Muscle of leg (tissue), 3 donors: ENCODE measurements at regions not wholly inside any gene's neighbourhood (a gene's known extent, or its start where the extent isn't known, plus 50 kb on each side); places are given as distances from the start of the nearest gene placed in this dataset.
"Not testable (repeated sequence)": the region's sequence is repeated elsewhere in the genome, so short reads cannot be mapped to it uniquely, and the experiment has no call there.

Experiments used
- DNase-seq: peaks from one replicate; pipeline ENCODE4 v3.0.0; 2013
- H3K27ac ChIP-seq: one replicate; pipeline ENCODE4 v1.5.1; 2013; ENCODE audit warnings: mild to moderate bottlenecking, low read length, control low read depth
- H3K27me3 ChIP-seq: one replicate; pipeline ENCODE4 v1.6.1; 2013; ENCODE audit warnings: low read length; ENCODE audit not compliant: control insufficient read depth, insufficient read depth
- H3K36me3 ChIP-seq: one replicate; pipeline ENCODE4 v1.6.1; 2013; ENCODE audit warnings: low read length; ENCODE audit not compliant: control insufficient read depth, insufficient read depth
- H3K4me1 ChIP-seq: one replicate; pipeline ENCODE4 v1.6.1; 2013; ENCODE audit warnings: low read length; ENCODE audit not compliant: control insufficient read depth, insufficient read depth
- H3K4me3 ChIP-seq: one replicate; pipeline ENCODE4 v1.5.1; 2013; ENCODE audit warnings: low read length, control low read depth
- H3K9me3 ChIP-seq: replicated peaks from 2 replicates; pipeline ENCODE4 v1.6.1; 2013; ENCODE audit warnings: low read depth, low read length; ENCODE audit not compliant: control insufficient read depth
- WGBS: methylation state at CpG from one replicate; pipeline ENCODE4 v1.1.5; 2013; ENCODE audit warnings: missing lambda C conversion rate; ENCODE audit not compliant: insufficient coverage; 5-methylcytosine and 5-hydroxymethylcytosine counted together

DNA sequence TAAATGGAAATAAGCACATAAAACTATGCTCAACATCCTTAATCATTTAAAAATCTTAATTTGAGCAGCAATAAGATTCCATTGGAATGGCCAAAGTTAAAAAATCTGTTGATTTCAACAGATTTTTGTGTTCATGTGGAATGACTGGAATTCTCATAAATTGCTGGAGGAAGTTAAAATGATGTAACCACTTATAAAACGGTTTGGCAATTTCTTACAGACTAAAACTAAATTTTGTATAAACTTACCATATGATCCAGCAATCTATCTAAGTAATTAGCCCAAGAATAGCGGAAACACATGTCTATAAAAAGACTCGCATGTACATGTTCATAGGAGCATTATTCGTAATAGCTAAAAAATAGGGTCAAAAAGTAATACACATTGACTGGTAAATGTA is 1713.6 kb downstream of the SI start:
- DNase-seq: no peak
- no peaks in the 10 kb centered on the region for H3K9me3 ChIP-seq
- H3K27ac ChIP-seq: no peak overlapping the region
- no CpG with 5 or more reads among the region's 4 CpGs for WGBS
- no peaks in the 10 kb centered on the region for H3K27me3 ChIP-seq
- H3K4me3 ChIP-seq: no peak overlapping the region
- H3K4me1 ChIP-seq: no peaks in the 10 kb centered on the region
- no peaks in the 10 kb centered on the region for H3K36me3 ChIP-seq

DNA sequence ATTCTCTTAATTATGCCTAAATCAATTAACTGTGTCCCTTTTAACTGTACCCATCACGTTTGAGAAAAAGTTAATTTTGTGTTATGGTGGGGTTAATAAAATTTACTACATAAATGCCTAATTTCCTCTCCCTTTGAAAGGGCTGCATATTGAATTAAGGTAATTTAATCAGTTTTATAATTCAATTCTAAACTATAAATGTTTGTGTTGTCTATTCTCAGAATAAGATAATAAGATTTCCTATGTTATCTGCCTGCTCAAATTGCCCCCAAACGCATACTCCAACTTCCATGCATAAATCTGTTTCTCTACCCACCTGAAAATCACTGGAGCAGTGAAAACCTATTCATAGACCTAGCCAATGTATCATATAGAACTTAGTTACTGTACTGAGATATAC is 1716.1 kb downstream of the SI start:
- Histone ChIP-seq H3K4me1 (no peaks in the 10 kb centered on the region), H3K27me3 (no peaks in the 10 kb centered on the region), H3K4me3 (no peak overlapping the region), H3K27ac (no peak overlapping the region), H3K36me3 (no peaks in the 10 kb centered on the region), H3K9me3 (no peaks in the 10 kb centered on the region)
- no CpG with 5 or more reads among the region's 2 CpGs for WGBS
- DNase-seq: no peak

DNA sequence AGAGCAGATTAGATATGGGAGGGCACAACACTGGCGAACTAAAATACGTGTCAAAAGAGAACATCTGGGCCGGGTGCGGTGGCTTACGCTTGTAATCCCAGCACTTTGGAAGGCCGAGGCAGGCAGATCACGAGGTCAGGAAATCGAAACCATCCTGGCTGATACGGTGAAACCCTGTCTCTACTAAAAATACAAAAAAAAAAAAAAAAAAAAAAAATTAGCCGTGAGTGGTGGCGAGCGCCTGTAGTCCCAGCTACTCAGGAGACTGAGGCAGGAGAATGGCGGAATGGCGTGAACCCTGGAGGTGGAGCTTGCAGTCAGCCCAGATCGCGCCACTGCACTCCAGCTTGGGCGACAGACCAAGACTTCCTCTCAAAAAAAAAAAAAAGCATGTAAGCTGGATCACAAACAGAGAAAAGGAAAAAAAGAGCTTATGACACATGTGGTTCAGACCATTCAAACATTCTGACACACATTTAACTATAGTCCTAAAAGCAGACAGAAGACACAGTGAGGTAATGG is 1716.9 kb downstream of the SI start:
- H3K27ac ChIP-seq, H3K27me3 ChIP-seq, H3K9me3 ChIP-seq, H3K36me3 ChIP-seq, H3K4me3 ChIP-seq, DNase-seq, H3K4me1 ChIP-seq: not testable (repeated sequence)
- WGBS: 100% methylated on average over 2 of the region's 17 CpGs

DNA sequence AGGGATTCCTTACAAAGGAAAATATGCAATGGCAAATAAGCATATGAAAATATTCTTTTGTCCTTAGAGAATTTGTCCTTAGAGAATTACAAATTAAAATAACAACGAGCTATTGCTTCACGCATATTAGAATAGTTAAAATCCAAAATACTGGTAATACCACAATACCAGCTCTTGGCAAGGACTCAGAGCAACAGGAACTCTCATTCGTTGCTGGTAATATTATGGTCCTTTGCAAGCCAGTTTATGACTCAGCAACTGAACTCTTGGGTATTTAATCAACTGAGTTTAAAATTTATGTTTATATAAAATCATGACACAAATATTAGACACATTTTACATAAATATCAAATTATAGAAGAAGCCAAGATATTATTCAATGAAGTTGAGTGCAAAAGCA is 1730.4 kb downstream of the SI start:
- no CpG with 5 or more reads among the region's 3 CpGs for WGBS
- H3K9me3 ChIP-seq: no peaks in the 10 kb centered on the region
- no peaks in the 10 kb centered on the region for H3K27me3 ChIP-seq
- DNase-seq: no peak
- H3K4me3 ChIP-seq: no peak overlapping the region
- no peaks in the 10 kb centered on the region for H3K4me1 ChIP-seq
- H3K36me3 ChIP-seq: no peaks in the 10 kb centered on the region
- H3K27ac ChIP-seq: no peak overlapping the region

DNA sequence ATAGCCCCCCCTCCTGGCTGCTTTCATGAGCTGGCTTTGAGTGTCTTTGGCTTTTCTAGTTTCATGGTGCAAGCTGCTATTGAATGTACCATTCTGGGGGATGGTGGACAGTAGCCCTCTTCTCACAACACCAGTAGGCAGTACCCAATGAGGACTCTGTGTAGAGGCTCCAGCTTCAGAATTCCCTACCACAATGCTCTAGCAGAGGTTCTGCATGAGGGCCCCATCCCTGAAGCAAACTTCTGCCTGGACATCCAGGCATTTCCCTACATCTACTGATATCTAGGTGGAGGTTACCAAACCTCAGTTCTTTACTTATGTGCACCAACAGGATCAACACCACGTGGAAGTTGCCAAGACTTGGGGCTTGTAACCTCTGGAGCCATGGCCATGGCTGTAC is 1742.9 kb downstream of the SI start:
- WGBS: 54% methylated on average over 1 of the region's 1 CpG

DNA sequence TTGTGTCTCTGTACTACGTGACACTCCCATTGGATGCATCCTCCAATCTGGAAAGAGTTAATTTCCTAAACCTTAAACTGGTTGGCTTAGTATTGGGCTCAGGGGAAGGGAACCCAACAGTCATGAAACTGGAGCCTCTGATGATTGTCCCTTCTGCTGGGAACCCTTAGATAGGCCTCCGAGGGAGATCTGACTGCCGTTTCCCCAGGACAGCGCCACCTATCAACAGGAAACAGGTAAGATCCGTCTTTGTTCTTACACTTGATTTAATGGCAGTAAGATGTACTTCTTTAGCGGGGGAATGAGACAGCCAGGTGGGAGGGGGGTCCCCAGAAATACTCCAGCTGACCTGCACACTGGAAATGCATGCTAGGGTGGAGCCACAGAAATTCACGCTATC is 1749.6 kb downstream of the SI start:
- WGBS: 59% methylated on average over 6 of the region's 7 CpGs
- H3K4me3 ChIP-seq: no peak overlapping the region
- DNase-seq: no peak
- peaks cover 17% of the 10 kb centered on the region for H3K9me3 ChIP-seq
- H3K4me1 ChIP-seq: no peaks in the 10 kb centered on the region
- H3K27me3 ChIP-seq: no peaks in the 10 kb centered on the region
- no peak overlapping the region for H3K27ac ChIP-seq
- H3K36me3 ChIP-seq: no peaks in the 10 kb centered on the region

More for the DNA sequence above, 1742.9 kb downstream of the SI start:
- Histone ChIP-seq H3K36me3 (no peaks in the 10 kb centered on the region), H3K9me3 (peaks cover 7% of the 10 kb centered on the region), H3K4me1 (no peaks in the 10 kb centered on the region), H3K4me3 (no peak overlapping the region), H3K27ac (no peak overlapping the region), H3K27me3 (no peaks in the 10 kb centered on the region)
- no peak for DNase-seq

DNA sequence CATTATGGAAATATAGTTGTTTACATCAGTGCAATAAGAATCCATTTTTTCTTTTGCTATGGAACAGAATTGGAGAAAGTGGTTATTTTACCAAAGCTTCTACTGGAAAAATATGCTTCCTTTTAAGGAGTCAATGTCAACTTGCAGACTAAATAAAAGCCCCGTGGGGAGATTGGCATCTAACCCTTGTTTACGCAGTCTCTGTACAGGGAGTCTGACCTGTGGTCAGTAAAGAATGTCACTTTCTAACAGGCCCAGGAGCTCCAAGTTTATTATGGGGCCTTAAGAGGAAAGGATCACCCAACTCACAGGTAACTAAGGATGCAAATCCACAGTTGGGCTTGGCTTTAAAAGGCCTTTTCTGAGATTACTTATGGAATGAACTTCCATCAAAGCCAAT is 1751.2 kb downstream of the SI start:
- Histone ChIP-seq H3K4me3 (no peak overlapping the region), H3K36me3 (no peaks in the 10 kb centered on the region), H3K4me1 (no peaks in the 10 kb centered on the region), H3K9me3 (peaks cover 17% of the 10 kb centered on the region), H3K27ac (no peak overlapping the region), H3K27me3 (no peaks in the 10 kb centered on the region)
- no peak for DNase-seq
- WGBS: 50% methylated on average over 2 of the region's 2 CpGs

DNA sequence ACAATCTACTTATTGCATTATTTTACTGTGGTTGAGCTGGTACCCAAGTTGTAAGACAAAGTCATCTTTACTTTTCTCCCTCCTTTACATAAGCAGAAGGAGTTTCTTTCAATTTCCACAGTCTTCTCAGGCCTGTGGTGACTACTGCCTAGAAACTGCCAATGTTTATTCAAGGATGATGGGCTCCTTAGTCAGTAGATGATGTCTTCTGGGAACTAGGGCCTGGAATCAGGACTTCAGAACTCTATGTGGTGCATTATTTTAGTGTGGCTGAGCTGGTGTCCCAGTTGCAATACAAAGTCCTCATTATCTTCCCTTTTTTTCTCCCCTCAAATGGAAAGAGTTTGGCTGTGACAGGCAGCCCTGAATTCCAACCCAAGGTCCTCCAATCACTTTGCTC is 1762.5 kb downstream of the SI start:
- H3K36me3 ChIP-seq: no peaks in the 10 kb centered on the region
- no peak overlapping the region for H3K27ac ChIP-seq
- no peak overlapping the region for H3K4me3 ChIP-seq
- no peaks in the 10 kb centered on the region for H3K9me3 ChIP-seq
- DNase-seq: no peak
- no peaks in the 10 kb centered on the region for H3K4me1 ChIP-seq
- H3K27me3 ChIP-seq: no peaks in the 10 kb centered on the region

DNA sequence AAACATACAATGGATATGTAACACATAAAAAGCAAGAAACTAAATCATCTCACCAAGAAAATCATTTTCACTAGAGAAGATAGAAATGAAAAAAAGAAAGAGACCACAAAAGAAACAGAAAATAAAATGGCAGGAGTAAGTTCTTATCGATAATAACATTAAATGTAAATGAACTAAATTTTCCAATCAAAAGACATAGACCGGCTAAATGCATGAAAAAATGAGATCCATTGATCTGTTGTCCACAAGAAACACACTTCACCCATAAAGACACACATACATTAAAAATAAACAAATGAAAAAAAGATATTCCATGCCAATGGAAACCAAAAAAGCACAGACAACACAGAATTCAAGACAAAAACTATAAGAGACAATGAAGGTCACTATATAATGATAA is 1771.9 kb downstream of the SI start:
- DNase-seq: no peak
- H3K36me3 ChIP-seq: no peaks in the 10 kb centered on the region
- no peak overlapping the region for H3K4me3 ChIP-seq
- H3K27me3 ChIP-seq: no peaks in the 10 kb centered on the region
- WGBS: no CpG with 5 or more reads among the region's 2 CpGs
- H3K27ac ChIP-seq: no peak overlapping the region
- H3K9me3 ChIP-seq: peaks cover 23% of the 10 kb centered on the region
- no peaks in the 10 kb centered on the region for H3K4me1 ChIP-seq

DNA sequence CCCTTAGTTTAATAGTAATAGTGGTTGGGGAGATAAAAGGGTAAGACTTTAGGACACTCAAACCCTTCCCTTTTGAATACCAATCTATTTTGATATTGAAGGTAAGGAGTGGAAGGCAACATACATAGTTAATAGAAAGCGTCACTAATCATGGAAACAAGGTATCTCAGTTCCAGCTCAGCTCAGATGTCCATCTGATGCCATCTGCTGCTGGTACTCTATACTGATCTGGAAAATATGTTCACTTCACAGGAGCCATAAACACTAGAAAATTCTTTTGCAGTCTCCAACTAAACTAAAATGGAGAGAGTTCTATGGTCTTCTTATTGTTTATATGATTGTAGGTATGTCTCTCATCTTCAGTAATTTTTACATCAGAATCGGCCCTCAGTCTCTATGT is 1777.1 kb downstream of the OTOL1 start:
- H3K36me3 ChIP-seq: no peaks in the 10 kb centered on the region
- no peaks in the 10 kb centered on the region for H3K9me3 ChIP-seq
- no peak for DNase-seq
- no peak overlapping the region for H3K27ac ChIP-seq
- no peaks in the 10 kb centered on the region for H3K27me3 ChIP-seq
- H3K4me3 ChIP-seq: no peak overlapping the region
- WGBS: no CpG with 5 or more reads among the region's 2 CpGs
- no peaks in the 10 kb centered on the region for H3K4me1 ChIP-seq

DNA sequence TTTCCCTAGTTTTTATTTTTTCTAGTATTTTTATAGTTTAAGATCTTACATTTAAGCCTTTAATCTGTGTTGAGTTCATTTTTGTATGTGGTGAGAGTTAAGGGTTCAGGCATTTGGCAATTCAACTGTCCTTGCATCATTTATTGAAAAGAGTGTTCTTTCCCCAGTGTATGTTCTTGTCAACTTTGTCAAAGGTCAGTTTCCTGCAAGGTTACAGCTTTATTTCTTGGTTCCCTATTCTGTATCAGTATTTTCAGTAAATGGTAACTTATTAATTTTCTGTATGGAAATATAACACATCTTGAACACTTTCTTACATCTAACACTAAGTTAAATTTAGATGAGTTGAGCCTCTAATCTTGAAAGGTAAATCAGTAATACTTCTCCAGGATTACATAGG is 1770.1 kb downstream of the OTOL1 start:
- H3K4me1 ChIP-seq: no peaks in the 10 kb centered on the region
- H3K27ac ChIP-seq: no peak overlapping the region
- H3K9me3 ChIP-seq: no peaks in the 10 kb centered on the region
- no peak for DNase-seq
- no peaks in the 10 kb centered on the region for H3K27me3 ChIP-seq
- no peak overlapping the region for H3K4me3 ChIP-seq
- no peaks in the 10 kb centered on the region for H3K36me3 ChIP-seq
